Neural cell (in vitro differentiated cells): ENCODE measurements at regions not wholly inside any gene's neighbourhood (a gene's known extent, or its start where the extent isn't known, plus 50 kb on each side); places are given as distances from the start of the nearest gene placed in this dataset.

Source experiments
- RAD21 ChIP-seq: fragments of 450-650 bp; conservative IDR thresholded peaks from 2 replicates; pipeline ENCODE4 v1.6.1; 2014; ENCODE audit warnings: antibody characterized with exemption, mild to moderate bottlenecking, moderate library complexity
- TF ChIP-seq, protein P1 (sequence below): fragments of 450-650 bp; IDR thresholded peaks from 2 replicates; pipeline ENCODE4 v1.5.1; 2014; ENCODE audit warnings: antibody characterized with exemption, mild to moderate bottlenecking, moderate library complexity; ENCODE audit not compliant: poor library complexity, severe bottlenecking

DNA sequence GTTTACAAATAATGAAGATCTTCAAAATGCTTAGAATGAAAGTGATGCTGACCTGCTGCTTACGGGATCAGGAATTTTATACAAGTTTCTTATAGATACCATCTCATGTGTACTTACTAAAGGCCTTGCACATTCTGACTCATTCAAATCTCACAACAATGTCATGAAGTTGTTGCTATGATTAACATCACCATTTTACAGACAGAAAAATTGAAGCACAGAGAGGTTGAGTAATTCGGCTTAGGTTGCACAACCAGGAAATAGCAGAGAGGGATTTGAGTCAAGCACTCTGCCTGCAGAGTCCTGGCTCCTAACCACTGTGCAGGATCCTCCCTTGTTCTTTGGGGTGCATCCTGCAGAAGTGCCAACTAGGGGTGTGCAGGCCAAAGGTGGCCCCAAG is 471.9 kb downstream of the MIAT start:
- TF ChIP-seq, protein P1, sequence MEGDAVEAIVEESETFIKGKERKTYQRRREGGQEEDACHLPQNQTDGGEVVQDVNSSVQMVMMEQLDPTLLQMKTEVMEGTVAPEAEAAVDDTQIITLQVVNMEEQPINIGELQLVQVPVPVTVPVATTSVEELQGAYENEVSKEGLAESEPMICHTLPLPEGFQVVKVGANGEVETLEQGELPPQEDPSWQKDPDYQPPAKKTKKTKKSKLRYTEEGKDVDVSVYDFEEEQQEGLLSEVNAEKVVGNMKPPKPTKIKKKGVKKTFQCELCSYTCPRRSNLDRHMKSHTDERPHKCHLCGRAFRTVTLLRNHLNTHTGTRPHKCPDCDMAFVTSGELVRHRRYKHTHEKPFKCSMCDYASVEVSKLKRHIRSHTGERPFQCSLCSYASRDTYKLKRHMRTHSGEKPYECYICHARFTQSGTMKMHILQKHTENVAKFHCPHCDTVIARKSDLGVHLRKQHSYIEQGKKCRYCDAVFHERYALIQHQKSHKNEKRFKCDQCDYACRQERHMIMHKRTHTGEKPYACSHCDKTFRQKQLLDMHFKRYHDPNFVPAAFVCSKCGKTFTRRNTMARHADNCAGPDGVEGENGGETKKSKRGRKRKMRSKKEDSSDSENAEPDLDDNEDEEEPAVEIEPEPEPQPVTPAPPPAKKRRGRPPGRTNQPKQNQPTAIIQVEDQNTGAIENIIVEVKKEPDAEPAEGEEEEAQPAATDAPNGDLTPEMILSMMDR: no peak
- no peak for TF ChIP-seq RAD21
